Endodermal cell (in vitro differentiated cells): ENCODE measurements at regions not wholly inside any gene's neighbourhood (a gene's known extent, or its start where the extent isn't known, plus 50 kb on each side); places are given as distances from the start of the nearest gene placed in this dataset.

Experiments
- DNase-seq: peaks from one replicate; pipeline ENCODE4 v3.0.0-alpha.2; 2017
- H3K27ac ChIP-seq: 2 replicates; pipeline ENCODE4 v1.5.1; 2013; ENCODE audit warnings: mild to moderate bottlenecking, low read depth, low read length, moderate library complexity
- H3K27me3 ChIP-seq: 2 replicates; pipeline ENCODE4 v1.6.1; 2013; ENCODE audit warnings: mild to moderate bottlenecking, low read length, moderate library complexity; ENCODE audit not compliant: insufficient read depth, control insufficient read depth, poor library complexity, severe bottlenecking
- H3K36me3 ChIP-seq: 2 replicates; pipeline ENCODE4 v1.7.0; 2013; ENCODE audit warnings: mild to moderate bottlenecking, low read length, moderate library complexity; ENCODE audit not compliant: control insufficient read depth, insufficient read depth
- H3K4me1 ChIP-seq: one replicate; pipeline ENCODE4 v1.7.0; 2013; ENCODE audit warnings: low read length; ENCODE audit not compliant: control insufficient read depth, insufficient read depth
- H3K4me3 ChIP-seq: 2 replicates; pipeline ENCODE4 v1.5.1; 2013; ENCODE audit warnings: mild to moderate bottlenecking, low read length, moderate library complexity
- H3K9ac ChIP-seq: 2 replicates; pipeline ENCODE4 v1.6.1; 2013; ENCODE audit warnings: mild to moderate bottlenecking, low read length, moderate library complexity; ENCODE audit not compliant: poor library complexity, severe bottlenecking; ENCODE audit errors: extremely low read depth
- H3K9me3 ChIP-seq: 2 replicates; pipeline ENCODE4 v1.6.1; 2013; ENCODE audit warnings: mild to moderate bottlenecking, low read length, moderate library complexity; ENCODE audit not compliant: control insufficient read depth
- H3K27ac Mint-ChIP-seq: 2 replicates; pipeline ENCODE4 v1.8.0; 2020; ENCODE audit warnings: mixed read lengths
- H3K27me3 Mint-ChIP-seq: 2 replicates; pipeline ENCODE4 v1.8.0; 2021; ENCODE audit warnings: mild to moderate bottlenecking, mixed read lengths; ENCODE audit not compliant: insufficient read depth
- H3K36me3 Mint-ChIP-seq: 2 replicates; pipeline ENCODE4 v1.8.0; 2020; ENCODE audit warnings: low read depth, mixed read lengths
- H3K4me1 Mint-ChIP-seq: 2 replicates; pipeline ENCODE4 v1.8.0; 2020; ENCODE audit warnings: mixed read lengths
- H3K4me3 Mint-ChIP-seq: 2 replicates; pipeline ENCODE4 v1.8.0; 2020; ENCODE audit warnings: mild to moderate bottlenecking, moderate library complexity, mixed read lengths
- H3K9me3 Mint-ChIP-seq: 2 replicates; pipeline ENCODE4 v1.8.0; 2020; ENCODE audit warnings: mild to moderate bottlenecking, mixed read lengths
- WGBS, 2 experiments: methylation state at CpG; one replicate each; pipeline versions ENCODE4 v1.1.5 to v1.1.7; 2013; ENCODE audit warnings: missing lambda C conversion rate in 2 of 2, mixed read lengths in 1 of 2; ENCODE audit not compliant: insufficient coverage in 1 of 2, insufficient read length in 1 of 2; 5-methylcytosine and 5-hydroxymethylcytosine counted together
- TF ChIP-seq, protein P1 (sequence below): fragments of 200-600 bp; sonication (generic); conservative IDR thresholded peaks from 2 replicates; pipeline ENCODE4 v1.5.0; 2021; ENCODE audit warnings: antibody characterized with exemption, mild to moderate bottlenecking

DNA sequence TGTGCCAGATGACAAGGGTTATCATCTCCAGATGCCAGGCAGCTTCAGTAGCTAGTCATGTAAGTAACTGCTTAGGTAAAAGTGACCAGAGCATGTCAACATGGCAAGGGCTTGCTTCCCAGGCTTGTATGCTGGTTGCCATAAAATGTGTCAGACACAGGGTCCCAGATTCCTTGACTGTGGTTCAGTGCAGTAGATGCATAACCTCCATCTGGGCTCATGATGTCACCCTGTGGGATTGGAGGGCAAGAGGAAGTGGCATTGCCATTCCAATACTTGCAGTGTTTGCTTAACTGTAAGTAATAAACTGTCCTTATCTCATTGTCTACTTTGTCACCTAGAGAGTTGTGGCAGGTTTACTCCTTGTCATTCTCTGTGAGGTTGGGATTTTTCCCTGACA lies 226.8 kb downstream of the PCDH17 start:
- H3K4me1 ChIP-seq: no peaks in the 10 kb centered on the region
- H3K4me3 ChIP-seq: no peak overlapping the region
- H3K9ac ChIP-seq: no peak overlapping the region
- H3K27me3 ChIP-seq: no peaks in the 10 kb centered on the region
- peaks cover 9% of the 10 kb centered on the region for H3K4me1 Mint-ChIP-seq
- H3K27ac ChIP-seq: no peak overlapping the region
- no peaks in the 10 kb centered on the region for H3K36me3 ChIP-seq
- no peaks in the 10 kb centered on the region for H3K9me3 ChIP-seq
- no peak overlapping the region for H3K4me3 Mint-ChIP-seq
- H3K36me3 Mint-ChIP-seq: no peaks in the 10 kb centered on the region
- DNase-seq: no peak
- no peaks in the 10 kb centered on the region for H3K27me3 Mint-ChIP-seq
- no peak overlapping the region for H3K27ac Mint-ChIP-seq
- TF ChIP-seq, protein P1, sequence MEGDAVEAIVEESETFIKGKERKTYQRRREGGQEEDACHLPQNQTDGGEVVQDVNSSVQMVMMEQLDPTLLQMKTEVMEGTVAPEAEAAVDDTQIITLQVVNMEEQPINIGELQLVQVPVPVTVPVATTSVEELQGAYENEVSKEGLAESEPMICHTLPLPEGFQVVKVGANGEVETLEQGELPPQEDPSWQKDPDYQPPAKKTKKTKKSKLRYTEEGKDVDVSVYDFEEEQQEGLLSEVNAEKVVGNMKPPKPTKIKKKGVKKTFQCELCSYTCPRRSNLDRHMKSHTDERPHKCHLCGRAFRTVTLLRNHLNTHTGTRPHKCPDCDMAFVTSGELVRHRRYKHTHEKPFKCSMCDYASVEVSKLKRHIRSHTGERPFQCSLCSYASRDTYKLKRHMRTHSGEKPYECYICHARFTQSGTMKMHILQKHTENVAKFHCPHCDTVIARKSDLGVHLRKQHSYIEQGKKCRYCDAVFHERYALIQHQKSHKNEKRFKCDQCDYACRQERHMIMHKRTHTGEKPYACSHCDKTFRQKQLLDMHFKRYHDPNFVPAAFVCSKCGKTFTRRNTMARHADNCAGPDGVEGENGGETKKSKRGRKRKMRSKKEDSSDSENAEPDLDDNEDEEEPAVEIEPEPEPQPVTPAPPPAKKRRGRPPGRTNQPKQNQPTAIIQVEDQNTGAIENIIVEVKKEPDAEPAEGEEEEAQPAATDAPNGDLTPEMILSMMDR: no peak
- no peaks in the 10 kb centered on the region for H3K9me3 Mint-ChIP-seq

DNA sequence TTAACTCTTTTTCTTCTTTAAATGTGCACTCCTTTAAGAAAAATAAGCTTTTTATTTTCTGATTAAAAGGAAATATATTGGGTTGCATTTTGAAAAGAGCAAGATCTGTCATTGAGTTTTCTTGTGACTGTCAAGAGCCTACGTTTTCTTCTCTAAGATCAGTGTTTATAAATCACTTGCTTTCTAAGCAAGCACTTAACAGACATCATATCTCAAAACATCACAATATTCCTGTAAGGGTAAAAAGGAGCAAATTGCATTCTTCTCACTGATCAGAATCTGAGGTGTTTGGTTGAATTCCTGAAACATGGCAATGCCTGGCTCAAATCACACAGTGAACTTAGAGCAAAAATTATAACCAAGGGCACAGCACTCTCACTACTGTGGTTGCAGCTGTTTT lies 231.3 kb downstream of the PCDH17 start:
- Histone ChIP-seq H3K36me3 (no peaks in the 10 kb centered on the region), H3K4me1 (no peaks in the 10 kb centered on the region), H3K27ac (no peak overlapping the region), H3K9me3 (peaks cover 38% of the 10 kb centered on the region), H3K4me3 (no peak overlapping the region), H3K27me3 (no peaks in the 10 kb centered on the region), H3K9ac (no peak overlapping the region)
- Mint-ChIP-seq H3K4me1 (peaks cover 9% of the 10 kb centered on the region), H3K9me3 (peaks cover 31% of the 10 kb centered on the region), H3K27me3 (no peaks in the 10 kb centered on the region), H3K36me3 (no peaks in the 10 kb centered on the region), H3K27ac (no peak overlapping the region), H3K4me3 (no peak overlapping the region)
- TF ChIP-seq, protein P1: no peak
- WGBS, 2 experiments: 100% methylated on average over 1 of the region's 1 CpG; no CpG with 5 or more reads in 1 of the 2 experiments
- DNase-seq: no peak

DNA sequence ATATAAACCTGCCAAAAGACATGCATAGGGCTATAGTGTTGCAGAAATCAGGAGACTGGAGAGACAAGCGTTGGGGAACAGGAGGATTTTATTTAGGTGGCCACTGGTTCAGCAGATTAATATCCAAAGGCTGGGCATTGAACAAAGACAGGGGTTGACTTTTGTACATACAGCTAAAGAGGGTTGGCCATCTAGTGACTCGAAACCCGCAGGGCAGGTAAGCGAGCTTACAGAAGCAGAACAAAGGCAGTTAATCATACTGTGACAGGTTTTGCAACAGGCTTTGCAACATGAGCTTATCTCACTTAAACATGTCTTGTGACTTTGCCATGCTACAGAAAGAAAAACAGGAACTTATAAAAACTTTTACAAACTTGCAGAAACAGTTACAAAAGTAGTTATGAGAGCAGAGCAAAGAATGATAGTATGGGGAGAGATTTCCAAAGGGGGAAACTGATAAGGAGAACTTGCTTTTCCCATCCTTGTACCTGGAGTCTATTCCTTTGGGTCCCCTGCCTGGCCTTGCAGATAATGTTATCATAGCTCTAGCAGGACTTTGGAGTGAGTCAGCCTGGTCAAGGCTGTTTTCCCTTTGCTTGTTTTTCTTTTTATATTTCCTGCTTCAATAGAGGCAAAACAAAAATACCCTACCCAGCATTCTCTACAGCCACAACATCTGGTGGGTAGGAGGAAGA lies 234.2 kb downstream of the PCDH17 start:
- TF ChIP-seq, protein P1: no peak
- H3K27me3 Mint-ChIP-seq: no peaks in the 10 kb centered on the region
- Histone ChIP-seq H3K9ac (no peak overlapping the region), H3K4me3 (peak overlapping the region; percentile 20), H3K27me3 (no peaks in the 10 kb centered on the region), H3K4me1 (no peaks in the 10 kb centered on the region), H3K27ac (no peak overlapping the region), H3K9me3 (peaks cover 49% of the 10 kb centered on the region), H3K36me3 (no peaks in the 10 kb centered on the region)
- DNase-seq: no peak
- 95 to 96% methylated on average over 4 of the region's 4 CpGs for WGBS, 2 experiments
- no peaks in the 10 kb centered on the region for H3K36me3 Mint-ChIP-seq
- H3K27ac Mint-ChIP-seq: no peak overlapping the region
- peaks cover 44% of the 10 kb centered on the region for H3K9me3 Mint-ChIP-seq
- H3K4me1 Mint-ChIP-seq: no peaks in the 10 kb centered on the region
- no peak overlapping the region for H3K4me3 Mint-ChIP-seq
